CD14-positive monocyte (primary cell): ENCODE measurements at regions not wholly inside any gene's neighbourhood (a gene's known extent, or its start where the extent isn't known, plus 50 kb on each side); places are given as distances from the start of the nearest gene placed in this dataset.

Experiments used
- DNase-seq, 3 donors: peaks; one replicate each; pipeline ENCODE4 v3.0.0-alpha.2; 2011 to 2022
- H2AFZ ChIP-seq: 2 replicates; pipeline ENCODE4 v1.6.0; 2012; ENCODE audit warnings: mild to moderate bottlenecking, low read depth, low read length, inconsistent platforms; ENCODE audit not compliant: insufficient read depth, poor library complexity, severe bottlenecking
- H3K27ac ChIP-seq, 2 donors: 1 replicate in 1 of 2; 2 replicates in 1 of 2; pipeline ENCODE4 v1.5.1; 2012 to 2013; ENCODE audit warnings: low read length in 2 of 2, control low read depth in 1 of 2, inconsistent platforms in 1 of 2, low read depth in 1 of 2, mild to moderate bottlenecking in 1 of 2
- H3K27me3 ChIP-seq, 2 donors: one replicate each; pipeline versions ENCODE4 v1.6.0 to v1.6.1; 2011 to 2013; ENCODE audit warnings: low read length in 2 of 2; ENCODE audit not compliant: control insufficient read depth in 2 of 2, insufficient read depth in 2 of 2
- H3K36me3 ChIP-seq, 2 donors: replicated peaks in 1 of 2; 1 replicate in 1 of 2; 2 replicates in 1 of 2; pipeline versions ENCODE4 v1.5.1 to v1.6.1; 2012 to 2013; ENCODE audit warnings: low read length in 2 of 2, control low read depth in 1 of 2, inconsistent platforms in 1 of 2, mild to moderate bottlenecking in 1 of 2; ENCODE audit not compliant: insufficient read depth in 2 of 2, control insufficient read depth in 1 of 2
- H3K4me1 ChIP-seq, 2 donors: 1 replicate in 1 of 2; 2 replicates in 1 of 2; pipeline versions ENCODE4 v1.5.1 to v1.6.1; 2012 to 2013; ENCODE audit warnings: low read length in 2 of 2, control low read depth in 1 of 2, inconsistent platforms in 1 of 2, mild to moderate bottlenecking in 1 of 2, moderate library complexity in 1 of 2; ENCODE audit not compliant: insufficient read depth in 2 of 2, control insufficient read depth in 1 of 2
- H3K4me2 ChIP-seq: replicated peaks from 2 replicates; pipeline ENCODE3; 2012; ENCODE audit warnings: low read length, moderate library complexity, mild to moderate bottlenecking; ENCODE audit not compliant: poor library complexity, severe bottlenecking; ENCODE audit errors: extremely low read depth
- H3K4me3 ChIP-seq, 3 experiments: fragments of 200-600 bp in 1 of 3; sonication (generic) in 1 of 3; replicated peaks in 1 of 3; 1 replicate in 2 of 3; 2 replicates in 1 of 3; pipeline ENCODE4 v1.5.1; 2011 to 2013; ENCODE audit warnings: low read length in 3 of 3, mild to moderate bottlenecking in 3 of 3, control low read depth in 2 of 3, low read depth in 2 of 3, inconsistent platforms in 1 of 3, moderate library complexity in 1 of 3
- H3K79me2 ChIP-seq: 2 replicates; pipeline ENCODE4 v1.6.0; 2012; ENCODE audit warnings: mild to moderate bottlenecking, control low read depth, inconsistent platforms, low read length, moderate library complexity; ENCODE audit not compliant: insufficient read depth
- H3K9ac ChIP-seq: 2 replicates; pipeline ENCODE4 v1.6.0; 2017; ENCODE audit warnings: low read length, mild to moderate bottlenecking; ENCODE audit not compliant: insufficient read depth, poor library complexity, severe bottlenecking
- H3K9me3 ChIP-seq, 2 donors: replicated peaks in 1 of 2; 1 replicate in 1 of 2; 2 replicates in 1 of 2; pipeline versions ENCODE4 v1.5.1 to v1.6.1; 2012 to 2013; ENCODE audit warnings: low read length in 2 of 2, control low read depth in 1 of 2; ENCODE audit not compliant: control insufficient read depth in 1 of 2, insufficient read depth in 1 of 2
- H4K20me1 ChIP-seq: 2 replicates; pipeline ENCODE4 v1.6.0; 2012; ENCODE audit warnings: mild to moderate bottlenecking, low read length, control low read depth, moderate library complexity; ENCODE audit not compliant: insufficient read depth
- H3K27ac Mint-ChIP-seq, 7 donors: one replicate each; pipeline ENCODE4 v1.8.0; 2020; ENCODE audit warnings: mild to moderate bottlenecking in 7 of 7, mixed read lengths in 7 of 7, moderate library complexity in 6 of 7, inconsistent platforms in 2 of 7
- H3K27me3 Mint-ChIP-seq, 3 donors: one replicate each; pipeline ENCODE4 v1.8.0; 2021 to 2022; ENCODE audit warnings: low read depth in 3 of 3, mild to moderate bottlenecking in 3 of 3, mixed read lengths in 3 of 3, moderate library complexity in 3 of 3, inconsistent platforms in 1 of 3
- H3K36me3 Mint-ChIP-seq, 2 donors: one replicate each; pipeline ENCODE4 v1.8.0; 2020; ENCODE audit warnings: mixed read lengths in 2 of 2, inconsistent platforms in 1 of 2, mild to moderate bottlenecking in 1 of 2
- H3K4me1 Mint-ChIP-seq: one replicate; pipeline ENCODE4 v1.8.0; 2020; ENCODE audit warnings: mild to moderate bottlenecking, mixed read lengths
- H3K4me3 Mint-ChIP-seq, 2 donors: one replicate each; pipeline ENCODE4 v1.8.0; 2020; ENCODE audit warnings: mild to moderate bottlenecking in 2 of 2, mixed read lengths in 2 of 2, moderate library complexity in 1 of 2
- H3K9me3 Mint-ChIP-seq, 7 donors: one replicate each; pipeline ENCODE4 v1.8.0; 2020 to 2022; ENCODE audit warnings: mixed read lengths in 7 of 7, mild to moderate bottlenecking in 6 of 7, moderate library complexity in 6 of 7, inconsistent platforms in 2 of 7
- CTCF ChIP-seq: fragments of 200-600 bp; IDR thresholded peaks from one replicate; pipeline ENCODE4 v1.8.0; 2022; ENCODE audit warnings: antibody characterized with exemption, mild to moderate bottlenecking
- WGBS: methylation state at CpG from one replicate; pipeline ENCODE4 v1.1.5; 2013; ENCODE audit warnings: missing lambda C conversion rate; ENCODE audit not compliant: insufficient coverage; 5-methylcytosine and 5-hydroxymethylcytosine counted together
- intact Hi-C, 2 donors: fragments of 100-400 bp; cut with micrococcal nuclease; formaldehyde crosslinking; loops; one replicate each; pipeline versions ENCODE4 v1.15.0 to v1.15.1; 2023

- no peak overlapping the region for H3K27ac Mint-ChIP-seq
- no peaks in the 10 kb centered on the region for H3K36me3 Mint-ChIP-seq
- intact Hi-C loops: no loop called here
- Histone ChIP-seq H3K9me3 (no peaks in the 10 kb centered on the region), H3K9ac (no peak overlapping the region), H3K4me1 (no peaks in the 10 kb centered on the region), H3K27ac (no peak overlapping the region), H3K27me3 (no peaks in the 10 kb centered on the region), H3K36me3 (no peaks in the 10 kb centered on the region), H4K20me1 (no peaks in the 10 kb centered on the region), H3K4me2 (no peak overlapping the region), H3K4me3 (no peak overlapping the region), H3K79me2 (no peaks in the 10 kb centered on the region), H2AFZ (no peak overlapping the region)
- no peaks in the 10 kb centered on the region for H3K4me1 Mint-ChIP-seq
- WGBS: 82% methylated on average over 2 of the region's 5 CpGs
- TF ChIP-seq CTCF: no peak
- H3K4me3 Mint-ChIP-seq: no peak overlapping the region
- no peaks in the 10 kb centered on the region for H3K27me3 Mint-ChIP-seq
- peaks cover 0 to 2% (median 0%) of the 10 kb centered on the region in 7 donors for H3K9me3 Mint-ChIP-seq
- DNase-seq: no peak
Measured at GRCh38 chr3:110099711-110100110, 762.4 kb upstream of the DPPA4 start.

GRCh38 chr3:110101361-110101760, 764.0 kb upstream of the DPPA4 start:
- Mint-ChIP-seq H3K36me3 (no peaks in the 10 kb centered on the region), H3K4me1 (no peaks in the 10 kb centered on the region), H3K9me3 (peaks cover 0 to 2% (median 0%) of the 10 kb centered on the region in 7 donors), H3K27me3 (peaks cover 0 to 1% (median 0%) of the 10 kb centered on the region in 3 donors), H3K27ac (no peak overlapping the region), H3K4me3 (no peak overlapping the region)
- Histone ChIP-seq H3K4me2 (no peak overlapping the region), H3K4me3 (no peak overlapping the region), H2AFZ (no peak overlapping the region), H4K20me1 (no peaks in the 10 kb centered on the region), H3K36me3 (no peaks in the 10 kb centered on the region), H3K9ac (no peak overlapping the region), H3K27ac (no peak overlapping the region), H3K27me3 (no peaks in the 10 kb centered on the region), H3K4me1 (no peaks in the 10 kb centered on the region), H3K9me3 (no peaks in the 10 kb centered on the region), H3K79me2 (no peaks in the 10 kb centered on the region)
- no peak for TF ChIP-seq CTCF
- DNase-seq: no peak
- intact Hi-C loops: no loop called here
